OCI-LY3 (cell line): ENCODE measurements at regions not wholly inside any gene's neighbourhood (a gene's known extent, or its start where the extent isn't known, plus 50 kb on each side); places are given as distances from the start of the nearest gene placed in this dataset.

Source experiments
- EZH2phosphoT487 ChIP-seq: fragments of 200-600 bp; shearing (Covaris generic); IDR thresholded peaks from 2 replicates; pipeline ENCODE4 v1.6.1; 2018; ENCODE audit warnings: antibody characterized with exemption, mixed run types, low read depth
- TF ChIP-seq, protein P1 (sequence below): fragments of 200-600, 300-600 bp; sonication (generic); IDR thresholded peaks from 2 replicates; pipeline ENCODE4 v1.5.1; 2014; ENCODE audit warnings: antibody characterized with exemption, low read length, low read depth

- TF ChIP-seq, protein P1, sequence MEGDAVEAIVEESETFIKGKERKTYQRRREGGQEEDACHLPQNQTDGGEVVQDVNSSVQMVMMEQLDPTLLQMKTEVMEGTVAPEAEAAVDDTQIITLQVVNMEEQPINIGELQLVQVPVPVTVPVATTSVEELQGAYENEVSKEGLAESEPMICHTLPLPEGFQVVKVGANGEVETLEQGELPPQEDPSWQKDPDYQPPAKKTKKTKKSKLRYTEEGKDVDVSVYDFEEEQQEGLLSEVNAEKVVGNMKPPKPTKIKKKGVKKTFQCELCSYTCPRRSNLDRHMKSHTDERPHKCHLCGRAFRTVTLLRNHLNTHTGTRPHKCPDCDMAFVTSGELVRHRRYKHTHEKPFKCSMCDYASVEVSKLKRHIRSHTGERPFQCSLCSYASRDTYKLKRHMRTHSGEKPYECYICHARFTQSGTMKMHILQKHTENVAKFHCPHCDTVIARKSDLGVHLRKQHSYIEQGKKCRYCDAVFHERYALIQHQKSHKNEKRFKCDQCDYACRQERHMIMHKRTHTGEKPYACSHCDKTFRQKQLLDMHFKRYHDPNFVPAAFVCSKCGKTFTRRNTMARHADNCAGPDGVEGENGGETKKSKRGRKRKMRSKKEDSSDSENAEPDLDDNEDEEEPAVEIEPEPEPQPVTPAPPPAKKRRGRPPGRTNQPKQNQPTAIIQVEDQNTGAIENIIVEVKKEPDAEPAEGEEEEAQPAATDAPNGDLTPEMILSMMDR, result no peak
- no peak for TF ChIP-seq EZH2phosphoT487
Measured at GRCh38 chr18:22048932-22049615, 120.3 kb upstream of the GATA6 start.
